Glutamatergic neuron (in vitro differentiated cells): ENCODE measurements at regions not wholly inside any gene's neighbourhood (a gene's known extent, or its start where the extent isn't known, plus 50 kb on each side); places are given as distances from the start of the nearest gene placed in this dataset.

Source experiments
- DNase-seq: peaks from one replicate; pipeline ENCODE4 v3.0.0; 2022
- H3K27ac Mint-ChIP-seq: one replicate; pipeline ENCODE4 v1.8.0; 2020; ENCODE audit warnings: mild to moderate bottlenecking, mixed read lengths, inconsistent platforms; ENCODE audit not compliant: unreplicated experiment
- H3K27me3 Mint-ChIP-seq: one replicate; pipeline ENCODE4 v1.8.0; 2020; ENCODE audit warnings: mild to moderate bottlenecking, moderate library complexity, mixed read lengths, inconsistent platforms; ENCODE audit not compliant: unreplicated experiment
- H3K36me3 Mint-ChIP-seq: one replicate; pipeline ENCODE4 v1.8.0; 2020; ENCODE audit warnings: mild to moderate bottlenecking, mixed read lengths, inconsistent platforms; ENCODE audit not compliant: unreplicated experiment
- H3K4me1 Mint-ChIP-seq: one replicate; pipeline ENCODE4 v1.8.0; 2020; ENCODE audit warnings: mild to moderate bottlenecking, low read depth, mixed read lengths, inconsistent platforms; ENCODE audit not compliant: unreplicated experiment
- H3K4me3 Mint-ChIP-seq: one replicate; pipeline ENCODE4 v1.8.0; 2020; ENCODE audit warnings: mild to moderate bottlenecking, mixed read lengths, inconsistent platforms; ENCODE audit not compliant: unreplicated experiment
- H3K9me3 Mint-ChIP-seq: one replicate; pipeline ENCODE4 v1.8.0; 2020; ENCODE audit warnings: mild to moderate bottlenecking, moderate library complexity, mixed read lengths, inconsistent platforms; ENCODE audit not compliant: unreplicated experiment
- CTCF ChIP-seq: fragments of 200-600 bp; sonication (generic); IDR thresholded peaks from one replicate; pipeline ENCODE4 v1.5.0; 2021; ENCODE audit not compliant: partially characterized antibody, unreplicated experiment

GRCh38 chr14:106207316-106207715 lies 680.9 kb downstream of the TMEM121 start:
- Mint-ChIP-seq H3K9me3 (peaks cover 34% of the 10 kb centered on the region), H3K4me3 (no peak overlapping the region), H3K36me3 (peaks cover 21% of the 10 kb centered on the region), H3K4me1 (no peaks in the 10 kb centered on the region), H3K27me3 (peaks cover 6% of the 10 kb centered on the region), H3K27ac (no peak overlapping the region)
- DNase-seq, result no peak
- no peak for TF ChIP-seq CTCF

- peaks cover 16% of the 10 kb centered on the region for H3K36me3 Mint-ChIP-seq
- no peaks in the 10 kb centered on the region for H3K4me1 Mint-ChIP-seq
- no peak for DNase-seq
- no peak overlapping the region for H3K4me3 Mint-ChIP-seq
- H3K27ac Mint-ChIP-seq, result no peak overlapping the region
- H3K9me3 Mint-ChIP-seq, result peaks cover 34% of the 10 kb centered on the region
- peaks cover 9% of the 10 kb centered on the region for H3K27me3 Mint-ChIP-seq
- no peak for TF ChIP-seq CTCF
Measured at GRCh38 chr14:106208794-106209193, 682.4 kb downstream of the TMEM121 start.

GRCh38 chr14:106209755-106210154 lies 683.4 kb downstream of the TMEM121 start:
- Mint-ChIP-seq H3K27ac (no peak overlapping the region), H3K27me3 (peaks cover 9% of the 10 kb centered on the region), H3K9me3 (peaks cover 32% of the 10 kb centered on the region), H3K4me3 (no peak overlapping the region), H3K36me3 (peaks cover 15% of the 10 kb centered on the region), H3K4me1 (no peaks in the 10 kb centered on the region)
- TF ChIP-seq CTCF, result no peak
- DNase-seq, result no peak

- Mint-ChIP-seq H3K9me3 (peaks cover 29% of the 10 kb centered on the region), H3K4me1 (no peaks in the 10 kb centered on the region), H3K36me3 (peaks cover 11% of the 10 kb centered on the region), H3K27ac (no peak overlapping the region), H3K4me3 (no peak overlapping the region), H3K27me3 (peaks cover 7% of the 10 kb centered on the region)
- no peak for TF ChIP-seq CTCF
- no peak for DNase-seq
Measured at GRCh38 chr14:106210650-106211049, 684.3 kb downstream of the TMEM121 start.

GRCh38 chr14:106211334-106211900 lies 685.0 kb downstream of the TMEM121 start:
- TF ChIP-seq CTCF, result no peak
- H3K36me3 Mint-ChIP-seq, result peaks cover 8% of the 10 kb centered on the region

More at GRCh38 chr14:106211334-106211900, 685.0 kb downstream of the TMEM121 start:
- Mint-ChIP-seq H3K4me3 (no peak overlapping the region), H3K27ac (no peak overlapping the region), H3K9me3 (peaks cover 26% of the 10 kb centered on the region), H3K27me3 (peaks cover 6% of the 10 kb centered on the region), H3K4me1 (no peaks in the 10 kb centered on the region)
- DNase-seq, result no peak
